Fibroblast of mammary gland (primary cell): ENCODE measurements at regions not wholly inside any gene's neighbourhood (a gene's known extent, or its start where the extent isn't known, plus 50 kb on each side); places are given as distances from the start of the nearest gene placed in this dataset.
A peak's percentile ranks its signal among the peaks of the same experiment; 100 is the strongest.

Experiments used
- DNase-seq: peaks from one replicate; pipeline ENCODE4 v3.0.0-alpha.2; 2010; ENCODE audit warnings: low read depth
- H3K4me3 ChIP-seq: 2 replicates; pipeline ENCODE4 v1.5.1; 2011; ENCODE audit warnings: low read depth, mild to moderate bottlenecking, low read length, moderate library complexity; ENCODE audit not compliant: control insufficient read depth
- CTCF ChIP-seq: conservative IDR thresholded peaks from 2 replicates; pipeline ENCODE4 v1.5.1; 2011; ENCODE audit warnings: low read depth, low read length, inconsistent platforms; ENCODE audit not compliant: control insufficient read depth, insufficient read depth

- H3K4me3 ChIP-seq = no peak overlapping the region
- no peak for DNase-seq
- TF ChIP-seq CTCF = no peak
These were observed 142.8 kb upstream of the PRDX4 start for GRCh38 chrX:23524467-23524866.

- H3K4me3 ChIP-seq = no peak overlapping the region
- TF ChIP-seq CTCF = no peak
- no peak for DNase-seq
These were observed 141.8 kb upstream of the PRDX4 start for GRCh38 chrX:23525531-23525930.

- H3K4me3 ChIP-seq = no peak overlapping the region
- DNase-seq = no peak
- no peak for TF ChIP-seq CTCF
These were observed 126.8 kb upstream of the PRDX4 start for GRCh38 chrX:23540532-23540931.

GRCh38 chrX:23548164-23548563, 119.1 kb upstream of the PRDX4 start:
- no peak for DNase-seq
- TF ChIP-seq CTCF = no peak
- no peak overlapping the region for H3K4me3 ChIP-seq

- no peak for TF ChIP-seq CTCF
- no peak for DNase-seq
- no peak overlapping the region for H3K4me3 ChIP-seq
These were observed 115.0 kb upstream of the PRDX4 start for GRCh38 chrX:23552303-23552702.

- peak; percentile 56 for DNase-seq
- no peak overlapping the region for H3K4me3 ChIP-seq
- peak; percentile 50 for TF ChIP-seq CTCF
These were observed 113.0 kb upstream of the PRDX4 start for GRCh38 chrX:23554304-23554703.

- no peak for TF ChIP-seq CTCF
- DNase-seq = no peak
- H3K4me3 ChIP-seq = no peak overlapping the region
These were observed 110.2 kb upstream of the PRDX4 start for GRCh38 chrX:23557070-23557469.
